UCSD-AML1 (cell line): ENCODE measurements at regions not wholly inside any gene's neighbourhood (a gene's known extent, or its start where the extent isn't known, plus 50 kb on each side); places are given as distances from the start of the nearest gene placed in this dataset.
"Not testable (repeated sequence)": the region's sequence is repeated elsewhere in the genome, so short reads cannot be mapped to it uniquely, and the experiment has no call there.

Experiments used
- DNase-seq: peaks from one replicate; lab custom pipeline; 2025; ENCODE audit not compliant: unreplicated experiment; lab: John Stamatoyannopoulos, UW

GRCh38 chr3:191076903-191077552, 122.0 kb upstream of the OSTN start:
- DNase-seq: no peak

GRCh38 chr3:191074511-191074910, 124.5 kb upstream of the OSTN start:
- DNase-seq: no peak

GRCh38 chr3:191070762-191071403, 128.2 kb upstream of the OSTN start:
- no peak for DNase-seq

GRCh38 chr3:191070201-191070600, 128.8 kb upstream of the OSTN start:
- DNase-seq: no peak

- no peak for DNase-seq
Observed at GRCh38 chr3:191068946-191069813, 129.9 kb upstream of the OSTN start.

GRCh38 chr3:191066669-191067068, 132.4 kb upstream of the OSTN start:
- no peak for DNase-seq

- DNase-seq: no peak
Observed at GRCh38 chr3:191065181-191065805, 133.7 kb upstream of the OSTN start.

GRCh38 chr3:191051037-191051436, 148.0 kb upstream of the OSTN start:
- DNase-seq: no peak

GRCh38 chr3:191047930-191048329, 151.1 kb upstream of the OSTN start:
- no peak for DNase-seq

GRCh38 chr3:191030929-191031328, 168.1 kb upstream of the OSTN start:
- DNase-seq: no peak

- no peak for DNase-seq
Observed at GRCh38 chr3:191030491-191030890, 168.0 kb upstream of the GMNC start.

- DNase-seq: no peak
Observed at GRCh38 chr3:191026746-191027145, 164.3 kb upstream of the GMNC start.

GRCh38 chr3:191020730-191021396, 158.4 kb upstream of the GMNC start:
- DNase-seq: no peak

GRCh38 chr3:191019855-191020254, 157.4 kb upstream of the GMNC start:
- DNase-seq: no peak

- not testable (repeated sequence) for DNase-seq
Observed at GRCh38 chr3:191015960-191016359, 153.5 kb upstream of the GMNC start.

GRCh38 chr3:191008074-191008473, 145.6 kb upstream of the GMNC start:
- DNase-seq: no peak

GRCh38 chr3:191005790-191006189, 143.3 kb upstream of the GMNC start:
- no peak for DNase-seq

GRCh38 chr3:191003742-191004141, 141.2 kb upstream of the GMNC start:
- DNase-seq: no peak

GRCh38 chr3:190996181-190996775, 133.8 kb upstream of the GMNC start:
- DNase-seq: no peak

- DNase-seq: no peak
Observed at GRCh38 chr3:190995156-190995555, 132.7 kb upstream of the GMNC start.

- DNase-seq: no peak
Observed at GRCh38 chr3:190990898-190991297, 128.4 kb upstream of the GMNC start.
